Cardiac muscle cell (in vitro differentiated cells and primary cell): ENCODE measurements at regions not wholly inside any gene's neighbourhood (a gene's known extent, or its start where the extent isn't known, plus 50 kb on each side); places are given as distances from the start of the nearest gene placed in this dataset.

ENCODE experiments used
- DNase-seq, 2 donors: peaks; one replicate each; pipeline versions ENCODE4 v3.0.0 to v3.0.0-alpha.2; 2010 to 2017; ENCODE audit warnings: low read depth in 1 of 2, low spot score in 1 of 2
- H3K27ac ChIP-seq: fragments of 200-600 bp; sonication (generic); 2 replicates; pipeline ENCODE4 v1.5.1; 2016
- H3K27me3 ChIP-seq: fragments of 200-600 bp; sonication (generic); 2 replicates; pipeline ENCODE4 v1.6.0; 2016; ENCODE audit warnings: control low read depth
- H3K36me3 ChIP-seq: fragments of 200-600 bp; sonication (generic); 2 replicates; pipeline ENCODE4 v1.5.1; 2016; ENCODE audit warnings: control low read depth
- H3K4me1 ChIP-seq: fragments of 200-600 bp; sonication (generic); 2 replicates; pipeline ENCODE4 v1.8.1; 2017; ENCODE audit warnings: low read depth, mild to moderate bottlenecking, mixed run types
- H3K4me3 ChIP-seq: fragments of 200-600 bp; sonication (generic); 2 replicates; pipeline ENCODE4 v1.5.1; 2016; ENCODE audit warnings: mild to moderate bottlenecking
- H3K9me3 ChIP-seq: fragments of 200-600 bp; sonication (generic); 2 replicates; pipeline ENCODE4 v1.5.1; 2017; ENCODE audit warnings: low read depth, mild to moderate bottlenecking, control low read depth
- TF ChIP-seq, protein P1 (sequence below): IDR thresholded peaks from 2 replicates; pipeline ENCODE4 v1.5.1; 2012; ENCODE audit warnings: low read depth, mild to moderate bottlenecking, low read length

DNA sequence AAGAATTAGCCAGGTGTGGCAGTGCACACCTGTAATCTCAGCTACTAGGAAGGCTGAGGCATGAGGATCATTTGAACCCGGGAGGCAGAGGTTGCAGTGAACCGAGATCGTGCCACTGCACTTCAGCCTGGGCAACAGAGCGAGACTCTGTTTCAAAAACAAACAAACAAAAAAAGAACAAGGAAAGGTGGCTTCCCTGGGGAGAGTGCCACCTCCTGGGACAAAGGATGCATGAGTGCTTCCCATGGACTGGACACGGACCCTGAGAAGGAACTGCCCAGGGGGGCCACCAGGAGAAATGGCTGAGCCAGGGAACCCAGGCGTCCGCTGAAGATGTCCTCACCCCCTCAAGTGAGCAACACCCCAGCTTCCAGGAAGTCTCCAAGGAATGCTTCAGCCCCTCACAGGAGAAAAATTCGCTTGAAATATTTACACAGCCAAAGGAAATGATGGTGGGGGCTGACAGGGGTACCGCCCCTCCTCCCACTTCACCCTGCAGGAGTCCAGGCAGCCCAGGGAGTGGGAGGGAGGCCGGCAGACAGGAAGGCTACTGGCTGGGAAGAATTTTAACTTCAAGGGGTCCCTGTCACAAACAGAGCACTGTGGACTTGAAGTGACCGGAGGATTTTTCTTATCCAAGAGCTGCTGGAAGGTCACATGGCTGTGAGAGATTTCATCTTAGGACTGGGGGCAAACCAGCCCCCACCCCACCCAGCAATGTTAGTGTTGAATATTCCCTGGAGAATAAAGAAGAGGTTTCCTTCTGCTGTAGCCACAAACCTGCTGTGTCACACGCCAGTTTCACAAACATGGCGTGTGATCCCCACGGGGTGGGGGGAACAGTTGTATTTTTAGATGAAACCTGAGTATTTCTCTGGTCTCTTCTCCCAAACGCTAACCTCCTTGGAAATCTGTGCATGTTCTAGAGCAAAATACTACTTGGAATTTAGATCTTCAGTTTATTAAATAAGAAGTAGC, 90.8 kb upstream of the SLC25A33 start:
- Histone ChIP-seq H3K27ac (no peak overlapping the region), H3K27me3 (no peaks in the 10 kb centered on the region), H3K36me3 (no peaks in the 10 kb centered on the region), H3K9me3 (no peaks in the 10 kb centered on the region), H3K4me1 (peaks cover 33% of the 10 kb centered on the region), H3K4me3 (no peak overlapping the region)
- DNase-seq = no peak
- TF ChIP-seq, protein P1, sequence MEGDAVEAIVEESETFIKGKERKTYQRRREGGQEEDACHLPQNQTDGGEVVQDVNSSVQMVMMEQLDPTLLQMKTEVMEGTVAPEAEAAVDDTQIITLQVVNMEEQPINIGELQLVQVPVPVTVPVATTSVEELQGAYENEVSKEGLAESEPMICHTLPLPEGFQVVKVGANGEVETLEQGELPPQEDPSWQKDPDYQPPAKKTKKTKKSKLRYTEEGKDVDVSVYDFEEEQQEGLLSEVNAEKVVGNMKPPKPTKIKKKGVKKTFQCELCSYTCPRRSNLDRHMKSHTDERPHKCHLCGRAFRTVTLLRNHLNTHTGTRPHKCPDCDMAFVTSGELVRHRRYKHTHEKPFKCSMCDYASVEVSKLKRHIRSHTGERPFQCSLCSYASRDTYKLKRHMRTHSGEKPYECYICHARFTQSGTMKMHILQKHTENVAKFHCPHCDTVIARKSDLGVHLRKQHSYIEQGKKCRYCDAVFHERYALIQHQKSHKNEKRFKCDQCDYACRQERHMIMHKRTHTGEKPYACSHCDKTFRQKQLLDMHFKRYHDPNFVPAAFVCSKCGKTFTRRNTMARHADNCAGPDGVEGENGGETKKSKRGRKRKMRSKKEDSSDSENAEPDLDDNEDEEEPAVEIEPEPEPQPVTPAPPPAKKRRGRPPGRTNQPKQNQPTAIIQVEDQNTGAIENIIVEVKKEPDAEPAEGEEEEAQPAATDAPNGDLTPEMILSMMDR = no peak

DNA sequence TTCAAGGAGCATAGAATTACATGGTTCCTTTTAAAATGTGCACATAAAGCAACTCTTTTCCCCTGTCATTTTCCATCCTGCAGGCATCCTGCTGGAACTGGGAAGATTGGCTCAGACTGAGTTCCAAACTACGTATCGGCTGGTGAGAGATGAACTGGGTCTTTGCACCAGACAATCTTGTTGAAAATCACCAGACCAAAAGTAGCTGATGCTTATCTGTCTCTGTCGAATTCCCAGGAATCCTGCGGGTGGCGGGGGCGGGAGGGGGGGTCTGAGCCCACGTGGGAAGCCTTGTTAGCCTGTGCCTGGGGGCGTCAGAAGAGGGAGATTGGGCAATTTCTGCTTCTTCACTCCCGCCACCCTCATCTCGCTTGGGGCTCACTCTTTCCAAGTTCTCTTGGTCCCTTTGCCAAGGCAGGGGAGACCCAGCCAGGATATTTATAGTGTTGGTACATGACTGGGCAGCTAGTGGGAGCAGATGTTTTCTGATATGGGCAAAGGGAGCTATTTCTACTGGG, 90.1 kb upstream of the SLC25A33 start:
- peak in 1 of 2 donors; percentile 62 for DNase-seq
- H3K36me3 ChIP-seq = no peaks in the 10 kb centered on the region
- H3K27ac ChIP-seq = no peak overlapping the region
- H3K4me3 ChIP-seq = no peak overlapping the region
- H3K9me3 ChIP-seq = no peaks in the 10 kb centered on the region
- TF ChIP-seq, protein P1 = no peak
- H3K27me3 ChIP-seq = no peaks in the 10 kb centered on the region
- peaks cover 27% of the 10 kb centered on the region for H3K4me1 ChIP-seq

DNA sequence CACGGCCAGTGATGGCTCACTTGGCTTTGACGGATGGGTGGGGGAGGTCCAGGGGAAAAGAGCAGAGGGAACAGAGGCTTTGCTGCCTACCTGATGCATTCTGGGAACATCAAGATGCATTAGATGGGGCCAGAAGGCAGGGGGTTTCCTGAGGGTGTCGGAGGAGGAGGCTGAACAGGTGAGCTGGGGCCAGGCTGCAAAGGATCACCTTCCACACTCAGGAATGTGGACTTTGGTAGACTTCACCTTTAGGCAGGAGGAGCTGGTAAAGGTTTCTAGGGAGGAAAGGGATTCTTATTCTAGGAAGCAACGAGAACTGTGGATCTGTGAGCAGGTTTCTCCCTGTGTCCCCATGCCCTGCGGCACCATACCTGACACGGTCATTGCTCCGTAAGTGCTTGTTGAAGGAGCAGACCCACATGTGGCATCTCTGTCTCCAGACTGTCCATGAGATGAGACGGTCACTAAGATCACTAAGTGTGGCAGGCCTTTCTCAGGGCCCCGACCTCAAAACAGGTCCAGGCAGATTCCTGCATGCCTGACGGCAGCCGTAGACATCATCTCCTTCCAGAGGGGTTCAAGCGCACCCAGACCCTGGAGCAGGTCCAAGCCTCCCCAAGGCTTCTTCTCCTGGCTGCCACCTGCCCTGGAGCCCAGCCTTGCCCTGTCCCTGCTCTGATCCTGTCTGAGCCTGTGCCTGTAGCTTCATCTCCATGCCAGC, 89.1 kb upstream of the SLC25A33 start:
- Histone ChIP-seq H3K9me3 (no peaks in the 10 kb centered on the region), H3K27ac (no peak overlapping the region), H3K27me3 (no peaks in the 10 kb centered on the region), H3K4me3 (no peak overlapping the region), H3K4me1 (peaks cover 20% of the 10 kb centered on the region), H3K36me3 (no peaks in the 10 kb centered on the region)
- no peak for DNase-seq
- TF ChIP-seq, protein P1 = no peak

DNA sequence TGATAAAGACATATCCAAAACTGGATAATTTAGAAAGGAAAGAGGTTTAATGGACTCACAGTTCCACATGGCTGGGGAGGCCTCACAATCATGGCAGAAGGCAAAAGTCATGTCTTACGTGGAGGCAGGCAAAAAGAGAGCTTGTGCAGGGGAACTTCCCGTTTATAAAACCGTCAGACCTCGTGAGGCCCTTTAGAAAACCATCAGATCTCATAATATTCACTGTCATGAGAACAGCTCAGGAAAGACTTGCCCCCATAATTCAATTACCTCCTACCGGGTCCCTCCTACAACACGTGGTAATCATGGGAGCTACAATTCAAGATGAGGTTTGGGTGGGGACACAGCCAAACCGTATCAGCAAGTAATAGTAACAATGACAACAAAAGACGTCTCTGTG, 88.2 kb upstream of the SLC25A33 start:
- no peak for DNase-seq

DNA sequence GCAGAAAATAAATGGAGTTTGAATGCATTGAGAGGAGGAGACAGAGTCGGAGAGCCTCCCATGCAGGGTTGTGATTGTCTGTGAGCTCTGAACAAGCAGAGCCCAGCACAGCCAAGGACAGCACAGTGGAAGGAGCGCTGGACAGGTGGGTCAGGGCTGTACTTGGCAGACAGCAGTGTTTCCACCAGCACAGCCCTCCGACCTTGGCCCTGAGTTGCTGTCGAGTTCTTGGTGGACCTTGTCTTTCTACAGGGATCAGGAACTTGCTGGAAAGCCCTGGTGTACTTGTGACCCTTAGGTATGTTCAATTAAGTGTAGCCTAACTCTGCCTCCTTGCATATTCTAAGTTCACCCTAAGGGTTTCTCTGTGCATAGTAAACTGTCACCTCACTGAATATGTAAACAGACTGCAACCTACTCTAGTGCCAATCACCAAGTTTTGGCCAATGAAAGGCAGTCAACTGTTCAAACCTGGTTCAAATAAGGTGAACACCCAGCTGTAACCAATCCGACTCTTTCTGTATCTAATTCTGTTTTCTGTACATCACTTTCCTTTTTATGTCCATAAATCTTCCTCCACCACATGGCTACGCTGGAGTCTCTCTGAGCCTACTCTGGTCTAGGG, 86.6 kb upstream of the SLC25A33 start:
- H3K4me3 ChIP-seq = no peak overlapping the region
- no peak for DNase-seq
- peaks cover 20% of the 10 kb centered on the region for H3K4me1 ChIP-seq
- H3K36me3 ChIP-seq = no peaks in the 10 kb centered on the region
- H3K9me3 ChIP-seq = no peaks in the 10 kb centered on the region
- TF ChIP-seq, protein P1 = no peak
- no peaks in the 10 kb centered on the region for H3K27me3 ChIP-seq
- H3K27ac ChIP-seq = no peak overlapping the region

More for the DNA sequence above, 88.2 kb upstream of the SLC25A33 start:
- TF ChIP-seq, protein P1 = no peak
- Histone ChIP-seq H3K4me1 (peaks cover 20% of the 10 kb centered on the region), H3K9me3 (no peaks in the 10 kb centered on the region), H3K27me3 (no peaks in the 10 kb centered on the region), H3K4me3 (no peak overlapping the region), H3K36me3 (no peaks in the 10 kb centered on the region), H3K27ac (no peak overlapping the region)
